ENCODE measurements at regions not wholly inside any gene's neighbourhood (a gene's known extent, or its start where the extent isn't known, plus 50 kb on each side); places are given as distances from the start of the nearest gene placed in this dataset.

GRCh38 chr10:3287572-3288445 lies 115.2 kb upstream of the PITRM1 start:
- H3K4me2 ChIP-seq (ENCODE audit: low read length): peak overlapping the region; percentile 92
- CTCF ChIA-PET: interaction anchor here (0.5 to 1.1 kb wide), 9 partner anchors 12 to 639 kb away, joined by 3 to 11 read pairs (median 3); no protein-coding TSS in a partner anchor
- TF ChIP-seq EZH2phosphoT487 (IDR thresholded peaks at IDR 0.05; ENCODE audit: borderline replicate concordance, low read length): no peak
- no peak for TF ChIP-seq EZH2 (IDR thresholded peaks at IDR 0.05; ENCODE audit: low read length, unreplicated experiment)
- 0 out of 2 replicates have a peak, but pooled peaks have one; percentile 30 for TF ChIP-seq CTCF (conservative IDR thresholded peaks at IDR 0.05; ENCODE audit: low read depth, low read length)
- H3K4me1 ChIP-seq (ENCODE audit: insufficient read depth, low read length): no peaks in the 10 kb centered on the region
- H3K79me2 ChIP-seq (ENCODE audit: low read length): no peaks in the 10 kb centered on the region
- H3K27me3 ChIP-seq (ENCODE audit: low read length): no peaks in the 10 kb centered on the region
- no peaks in the 10 kb centered on the region for H3F3A ChIP-seq (ENCODE audit: low read length, unreplicated experiment)
- DNase-seq (peak; percentile 14), ATAC-seq (peak; percentile 75)
- peak overlapping the region; percentile 27; the same call in 1 of the 2 replicates for H3K9ac ChIP-seq (ENCODE audit: low read length)
- H3K27ac ChIP-seq (ENCODE audit: low read length): no peak overlapping the region
- H3K9me3 ChIP-seq (ENCODE audit: low read length): no peaks in the 10 kb centered on the region
- H2AFZ ChIP-seq (ENCODE audit: low read length): peak overlapping the region; percentile 87
- intact Hi-C loops (cut with micrococcal nuclease): no loop called here
- peak overlapping the region; percentile 64 for H3K4me3 ChIP-seq (ENCODE audit: low read length)
- BruUV-seq (replicated peaks): no TSS peak
- H4K20me1 ChIP-seq (ENCODE audit: low read length): no peaks in the 10 kb centered on the region
- H3K36me3 ChIP-seq (ENCODE audit: low read depth, low read length): no peaks in the 10 kb centered on the region
- H3K9me2 ChIP-seq (replicated peaks; ENCODE audit: low read length): no peaks in the 10 kb centered on the region
- POLR2A ChIA-PET (ENCODE audit: unreplicated experiment): interaction anchor here (0.6 to 0.7 kb wide), 2 partner anchors 622 to 824 kb away, joined by 3 to 4 read pairs; no protein-coding TSS in a partner anchor

DNA sequence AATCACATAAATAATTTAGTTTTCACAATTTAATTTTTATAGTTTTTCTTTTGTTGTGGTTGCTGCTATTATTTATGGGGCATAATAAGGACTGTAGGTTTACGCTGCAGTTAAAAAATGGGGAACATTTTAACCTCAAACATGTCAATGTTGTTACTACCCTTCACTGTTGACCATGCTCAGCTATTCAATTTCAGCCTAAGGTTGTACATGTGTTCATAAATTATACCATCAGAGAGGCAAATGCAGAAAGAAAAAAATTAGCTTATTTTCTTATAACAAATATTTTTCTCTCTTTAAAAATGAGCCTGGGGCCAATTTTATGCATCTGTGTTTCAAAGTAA lies 110.1 kb upstream of the PITRM1 start:
- no peaks in the 10 kb centered on the region for H4K20me1 ChIP-seq (ENCODE audit: low read length)
- intact Hi-C loops (cut with micrococcal nuclease): no loop called here
- CTCF ChIA-PET: no interaction called here
- no peak overlapping the region for H2AFZ ChIP-seq (ENCODE audit: low read length)
- H3K4me3 ChIP-seq (ENCODE audit: low read length): no peak overlapping the region
- POLR2A ChIA-PET (ENCODE audit: unreplicated experiment): no interaction called here
- no TSS peak for BruUV-seq (replicated peaks)
- TF ChIP-seq EZH2 (IDR thresholded peaks at IDR 0.05; ENCODE audit: low read length, unreplicated experiment): no peak
- no peak for TF ChIP-seq EZH2phosphoT487 (IDR thresholded peaks at IDR 0.05; ENCODE audit: borderline replicate concordance, low read length)
- TF ChIP-seq CTCF (conservative IDR thresholded peaks at IDR 0.05; ENCODE audit: low read depth, low read length): no peak
- H3K4me1 ChIP-seq (ENCODE audit: insufficient read depth, low read length): no peaks in the 10 kb centered on the region
- H3K27me3 ChIP-seq (ENCODE audit: low read length): no peaks in the 10 kb centered on the region
- ATAC-seq: no peak
- H3K9me2 ChIP-seq (replicated peaks; ENCODE audit: low read length): no peaks in the 10 kb centered on the region
- H3K9me3 ChIP-seq (ENCODE audit: low read length): no peaks in the 10 kb centered on the region
- no peaks in the 10 kb centered on the region for H3K36me3 ChIP-seq (ENCODE audit: low read depth, low read length)
- no peak for DNase-seq
- no peak overlapping the region for H3K9ac ChIP-seq (ENCODE audit: low read length)
- no peaks in the 10 kb centered on the region for H3K79me2 ChIP-seq (ENCODE audit: low read length)
- no peak overlapping the region for H3K4me2 ChIP-seq (ENCODE audit: low read length)
- H3K27ac ChIP-seq (ENCODE audit: low read length): no peak overlapping the region
- no peaks in the 10 kb centered on the region for H3F3A ChIP-seq (ENCODE audit: low read length, unreplicated experiment)

Measured in PC-3 (cell line).